GM12875 (cell line): ENCODE measurements at regions not wholly inside any gene's neighbourhood (a gene's known extent, or its start where the extent isn't known, plus 50 kb on each side); places are given as distances from the start of the nearest gene placed in this dataset.
"Not testable (repeated sequence)": the region's sequence is repeated elsewhere in the genome, so short reads cannot be mapped to it uniquely, and the experiment has no call there.

Experiments
- H3K4me3 ChIP-seq: one replicate; pipeline ENCODE4 v1.5.1; 2011; ENCODE audit warnings: low read depth, low read length, control low read depth
- CTCF ChIP-seq: IDR thresholded peaks from 2 replicates; pipeline ENCODE4 v1.5.1; 2011; ENCODE audit warnings: low read depth, mild to moderate bottlenecking, control low read depth, inconsistent platforms, low read length, moderate library complexity, borderline replicate concordance; ENCODE audit not compliant: insufficient read depth

- no peak overlapping the region for H3K4me3 ChIP-seq
- TF ChIP-seq CTCF: no peak
These were observed 333.0 kb downstream of the SUCLG1 start for GRCh38 chr2:84126084-84126483.

- no peak overlapping the region for H3K4me3 ChIP-seq
- no peak for TF ChIP-seq CTCF
These were observed 342.9 kb downstream of the SUCLG1 start for GRCh38 chr2:84116143-84116542.

DNA sequence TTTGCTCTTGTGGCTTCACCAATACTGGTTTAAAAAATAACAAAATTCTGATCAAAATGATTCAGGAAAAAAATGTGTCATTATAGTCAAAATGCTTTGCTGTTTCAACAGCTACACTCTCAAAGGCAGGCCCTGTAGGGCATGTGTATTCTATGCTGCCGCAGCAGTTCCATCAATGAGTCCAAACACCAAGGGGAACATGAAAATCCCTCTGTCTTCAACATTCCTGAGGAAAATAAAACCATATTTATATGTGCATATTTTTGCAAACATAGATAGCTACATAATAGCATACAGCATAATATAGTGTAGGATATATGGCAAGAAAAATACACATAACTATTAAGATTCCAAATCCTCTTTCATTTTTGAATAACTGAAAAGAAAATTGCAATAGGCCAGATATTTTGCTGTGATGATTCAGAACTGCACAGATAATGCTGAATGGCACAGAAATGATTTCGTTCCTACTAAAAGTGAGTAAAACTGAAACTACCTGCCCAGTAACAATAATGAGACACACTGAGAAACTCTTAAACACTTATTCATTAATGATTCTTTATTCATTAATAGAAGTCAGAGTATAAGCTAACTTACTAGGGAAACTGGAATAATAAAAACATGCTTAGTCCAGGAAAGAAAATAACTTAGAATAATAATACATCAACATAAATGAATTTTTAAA lies 343.8 kb downstream of the SUCLG1 start:
- no peak overlapping the region for H3K4me3 ChIP-seq

GRCh38 chr2:84103816-84104527 lies 355.1 kb downstream of the SUCLG1 start:
- not testable (repeated sequence) for H3K4me3 ChIP-seq

More for the DNA sequence above, 343.8 kb downstream of the SUCLG1 start:
- TF ChIP-seq CTCF: no peak

DNA sequence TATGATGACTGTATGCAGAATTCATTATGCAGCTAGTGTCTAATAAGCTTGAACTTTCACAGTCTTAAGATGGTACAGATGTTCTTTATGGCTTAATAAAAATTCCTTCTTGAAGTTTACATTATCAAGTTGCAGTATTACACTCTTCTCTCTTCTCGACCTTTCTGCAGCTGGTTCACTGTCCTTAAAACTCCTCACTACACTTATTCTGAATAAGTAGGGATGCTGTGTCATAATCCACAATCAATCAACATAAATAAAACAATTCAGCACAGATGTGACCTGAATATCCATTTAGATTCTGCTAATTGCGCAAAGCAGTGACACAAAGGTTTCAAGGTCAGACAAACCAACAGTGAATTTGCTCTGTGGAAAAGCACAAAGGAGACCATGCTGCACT lies 356.8 kb downstream of the SUCLG1 start:
- TF ChIP-seq CTCF: no peak
- no peak overlapping the region for H3K4me3 ChIP-seq

- TF ChIP-seq CTCF: no peak
These were observed 370.4 kb downstream of the SUCLG1 start for GRCh38 chr2:84088656-84089055.

DNA sequence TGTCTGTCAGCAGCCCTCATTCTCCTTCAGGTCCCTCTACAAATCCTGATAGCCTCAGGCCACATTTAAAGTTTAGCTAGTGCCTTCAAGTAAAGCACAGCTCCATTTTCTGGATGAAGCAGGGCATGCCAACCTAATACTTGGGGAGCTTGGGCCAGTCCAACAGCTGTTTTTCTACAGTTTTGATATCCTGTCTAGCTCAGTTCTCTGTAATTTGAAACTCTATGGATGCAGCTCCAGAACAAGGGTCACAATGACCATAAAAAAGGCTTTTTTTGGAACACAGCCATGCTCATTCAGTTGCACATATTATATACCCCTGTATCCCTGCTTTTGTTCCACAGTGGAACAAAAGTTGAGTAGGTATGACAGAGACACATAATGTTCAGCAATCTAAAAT lies 373.5 kb downstream of the SUCLG1 start:
- no peak for TF ChIP-seq CTCF
- no peak overlapping the region for H3K4me3 ChIP-seq

More at GRCh38 chr2:84088656-84089055, 370.4 kb downstream of the SUCLG1 start:
- H3K4me3 ChIP-seq: no peak overlapping the region
